COLO668 (cell line): ENCODE measurements at regions not wholly inside any gene's neighbourhood (a gene's known extent, or its start where the extent isn't known, plus 50 kb on each side); places are given as distances from the start of the nearest gene placed in this dataset.

Experiments
- DNase-seq: peaks from one replicate; lab custom pipeline; 2025; ENCODE audit not compliant: unreplicated experiment; lab: John Stamatoyannopoulos, UW

DNA sequence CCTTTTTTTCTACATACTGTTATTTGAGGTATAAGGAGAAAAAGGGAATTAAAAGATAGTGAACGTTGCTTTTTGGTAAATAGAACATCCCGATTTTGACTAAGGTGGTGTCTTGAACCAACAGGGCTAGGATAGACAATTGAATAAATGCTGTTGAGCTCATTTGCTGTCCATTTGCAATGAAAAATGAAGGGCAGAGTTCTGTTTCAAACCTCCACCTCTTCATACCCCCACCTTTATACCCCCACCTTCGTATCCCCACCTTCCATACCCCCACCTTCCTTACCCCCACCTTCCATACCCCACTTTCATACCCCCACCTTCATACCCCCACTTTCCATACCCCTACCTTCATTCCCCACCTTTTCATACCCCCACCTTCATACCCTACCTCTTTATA lies 93.4 kb upstream of the NAA20 start:
- DNase-seq: no peak

GRCh38 chr20:19924255-19924654 lies 92.9 kb upstream of the NAA20 start:
- DNase-seq: no peak

DNA sequence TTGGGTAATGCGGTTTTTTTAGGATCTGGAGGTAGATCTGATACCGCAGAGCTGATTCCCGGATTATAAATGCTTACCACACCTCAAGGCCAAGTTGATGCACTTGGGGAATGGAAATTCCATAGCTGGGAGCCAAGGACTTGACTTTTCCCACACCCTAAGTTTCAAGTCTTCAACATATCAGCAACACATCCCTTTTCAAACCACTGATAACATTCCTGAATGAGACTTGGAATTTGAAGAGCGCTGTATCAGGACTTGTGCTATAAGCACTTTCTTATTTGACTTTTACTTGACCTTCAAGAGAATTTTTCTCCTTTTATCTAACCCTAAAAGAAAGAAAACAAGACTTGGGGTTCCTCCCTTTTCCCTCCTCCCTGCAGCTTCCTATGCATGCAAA lies 90.6 kb upstream of the NAA20 start:
- no peak for DNase-seq

DNA sequence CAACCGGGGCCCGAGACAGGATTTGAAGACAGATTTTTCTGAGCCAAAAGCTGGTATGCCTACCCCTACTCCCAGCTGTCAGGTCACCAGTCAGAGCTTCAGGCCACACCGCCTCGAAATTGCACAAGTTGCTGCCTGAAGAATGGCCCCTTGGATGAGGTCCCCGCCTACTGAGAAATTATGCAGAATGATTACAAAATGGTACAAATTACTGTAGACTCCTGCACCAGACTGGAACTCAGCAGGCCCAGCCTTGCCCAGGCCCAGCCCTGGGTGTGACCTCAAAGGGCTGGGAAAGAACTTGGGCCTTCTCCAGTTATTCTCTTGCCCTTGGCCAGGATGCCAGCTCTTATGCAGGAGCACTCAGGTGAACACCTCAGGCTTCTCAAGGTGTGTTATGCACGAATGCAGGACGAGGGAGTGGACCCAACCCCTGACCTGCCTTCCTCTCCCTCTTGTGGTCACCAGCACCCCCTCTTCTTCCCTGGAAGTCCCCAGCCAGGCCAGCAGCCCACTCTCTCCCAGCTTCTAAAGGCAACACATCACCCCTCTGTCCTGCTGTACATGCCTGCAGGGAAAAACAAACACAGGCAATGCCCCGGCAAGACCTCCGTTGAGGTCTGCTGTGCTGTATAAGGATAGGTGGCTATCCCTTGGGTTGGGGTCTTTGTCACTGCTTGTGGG lies 88.7 kb upstream of the NAA20 start:
- DNase-seq: no peak

GRCh38 chr20:19929012-19929360 lies 88.2 kb upstream of the NAA20 start:
- no peak for DNase-seq

DNA sequence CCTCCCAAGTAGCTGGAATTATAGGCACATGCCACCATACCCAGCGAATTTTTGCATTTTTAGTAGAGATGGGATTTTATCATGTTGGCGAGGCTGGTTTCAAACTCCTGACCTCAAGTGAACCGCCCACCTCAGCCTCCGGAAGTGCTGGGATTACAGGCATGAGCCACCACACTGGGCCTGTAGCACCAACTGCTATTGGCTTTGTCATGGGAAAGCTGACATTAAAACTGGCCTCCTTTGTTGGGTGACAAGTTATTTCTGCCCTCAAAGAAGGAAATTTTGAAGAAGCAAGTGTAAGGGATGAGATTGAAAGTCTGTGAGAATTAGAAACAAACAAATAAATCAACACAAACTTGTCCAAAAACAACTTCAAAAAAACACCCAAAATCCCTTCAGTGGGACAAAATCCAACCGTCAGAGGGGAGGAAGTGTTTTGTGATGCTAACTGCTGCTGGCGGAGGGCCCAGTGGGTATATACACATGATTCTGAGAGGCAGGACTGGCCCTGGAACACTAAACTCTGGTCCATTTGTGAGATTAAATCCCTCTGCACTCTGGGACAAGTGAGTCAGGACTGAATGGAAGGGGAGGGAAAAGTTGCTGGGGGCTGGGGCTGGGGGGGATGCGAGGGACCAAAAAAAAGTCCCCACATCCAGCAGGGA lies 87.5 kb upstream of the NAA20 start:
- no peak for DNase-seq

DNA sequence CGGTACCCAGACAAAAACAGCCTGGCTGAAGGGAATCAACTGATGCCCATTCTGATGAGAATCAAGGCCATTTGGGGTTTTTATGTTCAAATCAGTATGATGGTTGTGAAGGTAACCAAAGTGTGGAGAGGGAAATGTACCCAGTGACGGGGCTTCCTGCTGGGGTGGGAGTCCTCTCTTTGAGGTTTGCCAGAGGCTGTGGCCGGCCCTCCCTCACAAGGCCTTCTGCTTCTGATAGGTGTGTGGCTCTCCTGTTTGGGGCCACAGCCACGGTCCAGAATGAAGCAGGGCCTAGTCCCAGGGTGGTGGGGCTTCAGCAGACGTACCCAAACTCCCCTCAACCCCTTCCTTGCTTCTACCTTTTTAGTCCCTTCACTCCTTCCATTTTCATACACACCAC lies 86.7 kb upstream of the NAA20 start:
- no peak for DNase-seq

DNA sequence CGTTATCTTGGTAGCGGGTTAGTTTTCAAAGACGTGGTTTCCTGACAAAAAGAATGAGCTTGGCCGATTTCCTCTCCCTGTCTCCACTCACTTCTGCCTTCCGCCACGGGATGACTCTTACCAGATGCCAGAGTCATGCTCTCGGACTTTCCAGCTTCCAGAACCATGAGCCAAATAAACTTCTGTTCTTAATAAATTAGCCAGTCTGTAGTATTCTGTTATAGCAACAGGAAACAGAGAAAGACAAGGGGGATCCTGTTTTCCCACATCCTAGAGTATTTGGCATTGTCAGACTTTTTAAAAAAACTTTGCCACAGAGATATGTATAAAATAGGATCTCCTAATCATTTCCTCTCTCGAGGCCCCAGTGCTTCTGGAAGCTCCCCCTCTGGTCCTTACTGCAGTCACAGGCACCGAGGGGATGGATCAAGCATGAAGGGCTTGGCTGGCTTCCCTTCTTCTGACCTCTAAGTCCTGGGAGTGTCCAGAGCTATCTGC lies 84.9 kb upstream of the NAA20 start:
- no peak for DNase-seq

DNA sequence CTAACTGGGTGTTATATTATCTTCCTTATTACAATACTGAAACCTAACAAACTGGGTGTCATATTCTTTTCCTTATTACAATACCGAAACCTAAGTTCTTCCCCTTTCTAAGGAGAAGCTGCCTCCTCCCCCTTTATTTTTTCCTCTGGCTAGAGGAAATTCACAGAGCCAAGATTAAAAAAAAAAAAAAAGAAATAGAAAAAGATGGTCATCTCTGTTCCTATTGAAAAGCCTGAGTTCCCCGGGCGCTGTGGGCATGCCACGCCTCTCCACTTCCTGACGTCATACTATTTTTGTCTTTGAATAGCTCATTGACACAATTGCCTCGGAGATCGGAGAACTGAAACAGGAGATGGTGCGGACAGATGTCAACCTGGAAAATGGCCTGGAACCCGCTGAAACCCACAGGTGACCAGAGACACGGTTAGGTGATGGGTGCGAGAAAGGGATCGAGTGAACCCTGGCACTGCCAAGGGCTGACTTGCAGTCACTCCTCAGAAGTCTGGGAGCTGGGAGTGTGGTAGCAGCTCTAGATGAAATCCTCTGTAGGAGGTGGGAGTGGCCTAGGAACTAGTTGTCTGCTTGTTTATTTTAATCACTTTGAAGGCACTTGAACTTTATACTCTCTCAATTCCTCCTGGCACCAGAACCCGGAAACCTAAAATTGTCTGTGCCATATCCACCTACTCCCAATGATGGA lies 82.2 kb upstream of the NAA20 start:
- peak; percentile 81 for DNase-seq

- peak; percentile 59 for DNase-seq
Measured at GRCh38 chr20:19935842-19936241, 81.3 kb upstream of the NAA20 start.

DNA sequence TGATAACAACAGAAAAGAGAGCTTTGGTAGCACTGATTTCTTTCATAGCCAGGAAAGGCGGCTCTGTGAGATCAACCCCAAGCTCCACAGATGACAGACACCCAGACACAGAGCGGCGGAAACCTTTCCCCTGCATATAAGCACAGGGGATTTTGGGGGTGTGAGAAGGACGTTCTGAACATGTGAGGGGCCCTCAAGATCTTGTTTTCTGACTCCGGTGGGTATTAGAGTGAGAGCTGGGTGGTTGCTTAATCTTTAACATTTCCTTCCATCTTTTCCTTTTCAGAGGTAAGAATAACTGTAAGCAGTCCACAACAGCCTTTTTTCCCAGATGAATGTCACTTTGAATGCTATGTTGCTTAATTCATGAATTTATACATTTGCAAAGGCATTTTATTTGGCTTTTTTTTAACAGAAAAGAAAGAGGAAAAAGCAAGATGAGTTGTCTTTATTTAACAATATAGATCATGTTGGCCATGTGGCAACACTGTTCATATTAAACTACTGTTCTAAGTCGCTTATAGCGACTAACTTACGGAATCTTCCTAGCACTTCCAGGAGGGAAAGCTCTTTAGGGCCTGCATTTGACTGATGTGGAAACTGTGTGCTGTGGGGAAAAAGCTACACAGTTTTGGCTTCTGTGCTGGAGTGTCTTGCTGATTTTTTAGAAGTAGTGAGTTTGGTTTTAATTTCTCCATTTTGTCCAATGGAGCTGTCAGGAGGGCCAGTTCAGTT lies 80.5 kb upstream of the NAA20 start:
- DNase-seq: no peak

- no peak for DNase-seq
Measured at GRCh38 chr20:19937218-19937617, 79.9 kb upstream of the NAA20 start.

GRCh38 chr20:19937651-19938420 lies 79.3 kb upstream of the NAA20 start:
- no peak for DNase-seq

DNA sequence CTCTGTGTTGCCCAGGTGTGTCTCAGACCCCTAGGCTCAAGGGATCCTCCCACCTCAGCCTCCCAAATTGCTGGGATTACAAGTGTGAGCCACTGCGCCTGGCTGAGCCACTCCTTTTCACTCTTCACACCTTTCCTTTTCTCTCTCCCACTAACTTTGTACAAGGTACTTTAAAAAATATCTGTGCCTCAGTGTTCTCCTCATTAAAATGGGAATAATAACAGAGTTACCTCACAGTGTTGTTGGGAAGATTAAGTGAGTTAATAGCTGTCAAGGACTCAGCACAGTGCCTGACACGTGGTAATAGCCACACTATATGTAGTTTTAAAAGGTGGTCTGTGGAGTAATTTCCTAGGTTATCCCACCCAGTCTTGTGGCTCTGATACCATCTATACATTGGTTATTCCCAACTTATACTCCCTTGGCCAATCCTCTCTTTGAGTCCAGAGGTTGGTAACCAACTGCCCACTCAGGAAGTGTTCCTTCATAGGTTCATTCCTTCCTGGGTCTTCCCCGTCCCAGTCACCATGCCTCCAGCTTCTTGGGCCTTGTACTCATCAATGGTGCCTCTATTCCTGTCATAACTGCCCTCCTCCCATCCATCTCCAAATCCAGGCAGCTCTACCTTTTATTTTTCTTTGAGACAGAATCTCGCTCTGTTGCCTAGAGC lies 78.6 kb upstream of the NAA20 start:
- no peak for DNase-seq

- no peak for DNase-seq
Measured at GRCh38 chr20:19940988-19941460, 76.1 kb upstream of the NAA20 start.

DNA sequence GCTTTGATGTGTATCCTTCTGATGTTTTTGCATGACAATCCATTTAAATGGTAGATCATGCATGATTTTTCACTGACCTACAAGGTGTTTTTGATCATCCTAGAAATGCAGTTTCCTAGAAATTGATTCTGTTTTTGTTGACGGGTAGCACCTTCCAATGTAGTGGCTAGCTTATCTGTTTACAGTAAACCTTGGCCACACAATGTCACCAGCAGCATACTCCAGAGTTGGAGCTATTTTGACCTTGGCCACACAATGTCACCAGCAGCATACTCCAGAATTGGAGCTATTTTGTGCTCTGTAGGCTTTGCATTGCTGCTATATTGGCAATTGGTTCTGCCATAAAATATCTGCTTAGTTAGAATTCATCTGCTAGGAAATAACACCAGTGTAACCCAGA lies 74.6 kb upstream of the NAA20 start:
- DNase-seq: no peak

DNA sequence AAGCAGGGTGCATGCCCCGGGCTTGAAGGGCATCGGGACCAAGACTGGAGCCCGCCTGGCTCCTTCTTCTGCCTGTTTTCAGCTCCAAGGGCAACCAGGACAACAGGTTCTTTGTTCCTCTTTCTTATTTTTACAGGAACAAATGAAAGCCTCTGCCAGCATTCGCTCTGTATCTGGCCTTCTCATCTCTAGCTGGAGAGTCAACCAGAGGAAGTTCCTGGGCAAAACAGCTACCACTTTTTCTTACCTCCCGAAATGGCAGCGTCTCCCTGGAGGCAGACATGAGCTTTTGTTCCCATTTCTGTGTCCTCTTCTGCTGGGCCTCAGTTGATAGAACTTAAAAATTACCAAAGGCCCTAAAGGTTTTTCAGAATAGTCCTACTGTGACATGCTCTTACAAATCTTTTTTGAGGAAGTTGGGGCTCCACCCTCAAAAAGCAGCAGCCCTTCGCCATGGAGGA lies 74.1 kb upstream of the NAA20 start:
- no peak for DNase-seq

DNA sequence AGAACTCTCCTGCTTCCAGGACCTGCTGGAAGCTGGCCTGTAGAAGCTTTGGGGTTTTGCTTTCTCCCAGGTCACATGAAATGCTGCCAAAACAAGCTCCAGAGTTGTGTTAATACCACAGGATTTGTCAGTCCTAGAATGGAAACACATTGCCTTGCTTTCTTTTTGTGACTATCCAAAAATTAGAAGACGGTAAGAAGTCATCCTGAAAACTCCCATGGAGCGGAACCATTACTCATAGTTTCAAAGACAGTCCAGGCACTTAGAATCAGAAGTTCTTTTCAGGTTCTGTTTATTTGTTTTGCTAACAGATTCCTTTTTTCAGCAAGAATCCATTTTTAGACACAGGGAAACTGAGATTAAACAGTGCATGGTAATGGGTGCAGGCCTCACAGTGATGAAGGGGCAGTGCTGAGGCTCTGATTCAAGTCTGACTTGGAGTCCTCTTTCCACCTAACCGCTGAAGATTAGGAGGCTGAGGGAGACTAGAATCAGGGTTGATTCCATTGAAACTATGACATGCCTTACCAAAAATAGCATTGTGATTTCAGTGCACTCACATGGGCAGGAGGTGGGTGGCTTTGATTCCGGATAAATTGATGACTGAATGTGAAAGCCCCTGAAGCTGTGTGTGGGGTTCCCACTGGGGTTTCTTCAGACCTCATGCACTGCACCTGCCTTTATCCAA lies 72.2 kb upstream of the NAA20 start:
- no peak for DNase-seq
